ENCODE measurements at regions not wholly inside any gene's neighbourhood (a gene's known extent, or its start where the extent isn't known, plus 50 kb on each side); places are given as distances from the start of the nearest gene placed in this dataset.
"Not testable (repeated sequence)": the region's sequence is repeated elsewhere in the genome, so short reads cannot be mapped to it uniquely, and the experiment has no call there.

DNA sequence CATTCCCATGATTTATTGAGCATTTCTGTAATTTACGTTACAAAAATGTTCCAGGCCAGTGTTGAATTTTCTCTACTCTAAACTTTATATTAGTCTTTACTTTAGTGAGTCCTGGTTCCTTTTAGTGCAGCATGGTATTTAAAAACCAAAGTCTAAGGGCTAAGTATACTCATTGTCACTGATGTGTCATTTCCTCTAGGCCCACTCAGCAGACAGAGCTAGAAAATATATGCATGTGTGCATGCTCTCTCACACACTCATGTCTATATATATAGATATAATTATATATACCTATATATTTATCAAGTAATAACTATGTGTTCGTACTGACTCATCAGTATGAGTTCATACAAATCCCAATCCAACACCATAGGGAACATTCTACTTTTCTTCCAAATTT is 132.5 kb upstream of the SLC8A1 start:
- DNase-seq, result no peak

DNA sequence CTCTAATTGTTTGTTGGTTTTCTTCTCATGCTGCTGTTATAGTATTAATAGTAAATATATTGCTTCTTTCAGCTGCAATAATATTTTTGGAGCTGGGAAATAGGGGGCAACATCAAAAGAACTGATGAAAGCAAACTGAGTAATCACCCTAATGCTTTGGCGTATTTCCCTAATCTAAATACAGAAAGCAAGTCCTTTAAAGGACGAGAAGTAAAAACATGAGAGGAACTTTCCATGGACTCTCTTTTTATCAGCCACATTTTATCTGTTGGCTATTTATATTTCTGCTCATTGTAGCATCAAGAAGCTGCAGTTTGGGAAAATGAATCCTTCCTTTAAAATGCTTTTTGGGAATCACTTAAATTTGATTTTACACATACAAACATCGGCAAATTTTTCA is 139.9 kb upstream of the SLC8A1 start:
- no peak for DNase-seq

GRCh38 chr2:40592218-40592617 is 140.3 kb upstream of the SLC8A1 start:
- no peak for DNase-seq

DNA sequence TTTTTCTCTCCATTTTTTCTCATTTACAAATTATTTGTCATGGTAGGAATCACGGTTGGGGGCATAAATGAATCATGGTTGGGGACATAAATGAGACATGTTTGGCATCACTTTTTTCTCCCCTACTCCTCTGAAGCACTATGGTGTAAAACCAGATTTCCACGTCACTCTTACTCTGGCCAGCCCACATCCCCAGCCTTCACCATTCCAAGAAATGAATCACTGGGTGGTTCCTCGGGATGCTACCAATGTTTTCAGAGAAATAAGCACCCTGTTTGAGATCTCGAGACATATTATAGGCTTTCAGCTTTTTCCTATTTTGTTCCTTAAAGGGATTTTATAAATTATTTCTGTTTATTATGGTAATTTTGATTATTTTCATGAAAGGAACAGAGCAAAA is 155.0 kb upstream of the SLC8A1 start:
- no peak for DNase-seq

DNA sequence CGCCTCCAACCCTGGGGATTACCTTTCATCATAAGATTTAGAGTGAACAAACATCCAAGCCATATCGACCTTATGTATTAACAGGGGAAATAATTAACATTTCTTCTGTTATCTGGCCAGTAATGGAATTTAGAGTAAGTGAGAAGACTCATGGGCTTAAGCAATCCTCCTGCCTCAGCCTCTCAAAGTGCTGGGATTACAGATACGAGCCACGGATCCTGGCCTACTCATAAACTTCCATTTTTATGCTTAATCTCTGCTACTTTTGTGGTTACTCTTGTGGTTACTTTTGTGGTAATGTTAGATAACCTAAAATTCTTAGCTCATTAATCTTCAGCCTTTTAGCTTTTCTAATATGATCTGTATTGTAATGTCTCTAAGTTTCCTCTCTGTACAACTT is 159.3 kb upstream of the SLC8A1 start:
- no peak for DNase-seq

DNA sequence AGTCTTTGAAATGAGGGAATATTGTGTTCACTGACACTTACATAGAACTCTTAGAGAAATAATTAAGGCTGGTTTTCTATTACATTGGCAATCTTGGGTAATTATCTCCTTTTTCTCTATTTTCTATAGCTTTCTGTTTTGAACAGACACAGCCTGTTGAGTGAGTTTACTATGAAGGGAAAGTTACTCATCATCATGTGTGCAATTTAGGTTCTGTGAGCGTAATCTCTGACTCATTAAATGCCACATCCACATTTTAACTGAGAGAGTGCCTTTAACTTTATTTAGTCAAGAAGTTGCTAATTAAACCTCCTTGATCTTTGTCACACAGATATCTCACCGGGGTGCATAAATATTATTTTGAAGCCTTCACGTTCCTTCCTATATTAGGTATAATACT is 174.0 kb upstream of the SLC8A1 start:
- no peak for DNase-seq

DNA sequence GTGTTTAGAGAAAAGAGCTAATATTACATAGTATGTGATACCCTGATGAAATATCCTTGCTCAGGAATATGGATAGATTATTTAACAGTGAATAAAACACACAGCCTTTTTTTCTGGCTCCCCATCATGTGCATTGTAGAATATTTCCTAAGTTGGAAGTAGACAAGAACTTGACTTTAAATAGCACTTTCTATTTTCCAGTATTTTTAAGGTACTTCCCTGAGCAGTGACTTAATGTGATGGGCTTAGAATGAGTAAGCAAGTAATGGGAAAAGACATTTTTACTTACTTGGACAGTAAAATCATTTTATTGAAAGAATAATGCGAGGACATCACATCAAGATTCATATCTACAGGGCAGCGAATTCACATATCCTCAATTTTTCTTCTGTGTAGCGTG is 176.7 kb upstream of the SLC8A1 start:
- no peak for DNase-seq

GRCh38 chr2:40629768-40630434 is 178.0 kb upstream of the SLC8A1 start:
- no peak for DNase-seq

GRCh38 chr2:40639320-40639719 is 187.4 kb upstream of the SLC8A1 start:
- no peak for DNase-seq

DNA sequence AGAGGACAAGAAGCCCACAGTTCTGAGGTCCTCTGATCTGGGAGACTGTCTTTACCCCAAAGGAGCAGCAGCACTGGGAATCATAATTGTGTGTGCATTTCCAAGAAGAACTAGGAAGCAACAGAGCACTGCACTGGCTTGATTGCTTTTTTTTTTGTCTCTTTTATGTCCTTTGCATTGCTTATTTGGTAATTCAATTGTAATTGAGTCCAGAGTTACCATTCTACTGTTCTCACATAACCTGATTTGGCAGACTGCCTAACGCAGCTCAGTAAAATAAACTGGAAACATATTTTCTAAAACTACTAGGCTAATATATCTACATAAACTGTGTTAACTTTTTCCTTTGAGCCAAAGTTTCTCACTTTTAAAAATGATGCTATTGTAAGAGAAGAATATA is 190.3 kb upstream of the SLC8A1 start:
- DNase-seq, result no peak

DNA sequence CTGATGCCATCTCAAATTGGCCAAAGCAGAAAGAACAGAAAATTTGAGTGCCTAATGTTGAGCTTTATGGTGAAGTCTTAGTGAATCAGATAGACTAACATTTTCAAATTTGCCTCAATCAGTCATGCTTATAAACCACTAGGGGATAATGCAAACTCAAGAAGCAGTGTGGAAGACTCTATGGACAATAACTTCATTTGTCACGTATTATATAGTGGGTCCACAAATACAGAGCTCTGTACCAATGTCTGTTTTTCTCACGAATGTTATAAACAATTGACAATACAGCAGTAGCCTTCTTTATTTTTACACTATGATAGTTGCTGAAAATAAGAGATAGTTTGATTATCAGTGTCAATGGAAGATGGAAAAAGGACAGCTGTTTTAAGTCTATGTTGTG is 190.8 kb upstream of the SLC8A1 start:
- DNase-seq, result no peak

GRCh38 chr2:40646642-40647041 is 194.8 kb upstream of the SLC8A1 start:
- DNase-seq, result no peak

GRCh38 chr2:40652155-40652554 is 200.3 kb upstream of the SLC8A1 start:
- DNase-seq, result no peak

GRCh38 chr2:40653829-40654228 is 201.9 kb upstream of the SLC8A1 start:
- DNase-seq, result no peak

DNA sequence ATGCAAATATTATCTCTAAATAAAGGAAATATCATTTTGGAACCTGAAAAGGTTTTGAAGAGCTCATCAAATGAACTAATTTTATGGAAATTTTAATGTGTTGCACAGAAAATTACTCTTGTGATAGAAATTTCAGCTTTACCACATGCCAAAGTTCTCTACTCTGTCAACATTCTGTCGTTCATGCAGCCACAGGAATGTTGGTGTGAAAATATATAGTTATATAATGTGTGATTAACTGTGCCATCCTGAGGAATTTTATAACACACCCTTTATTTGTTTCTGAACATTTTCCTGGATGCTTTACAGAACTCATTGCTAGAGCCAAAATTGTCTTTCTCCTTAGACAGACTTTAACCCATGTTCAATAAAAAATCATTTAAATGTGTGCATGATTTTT is 202.5 kb upstream of the SLC8A1 start:
- no peak for DNase-seq

DNA sequence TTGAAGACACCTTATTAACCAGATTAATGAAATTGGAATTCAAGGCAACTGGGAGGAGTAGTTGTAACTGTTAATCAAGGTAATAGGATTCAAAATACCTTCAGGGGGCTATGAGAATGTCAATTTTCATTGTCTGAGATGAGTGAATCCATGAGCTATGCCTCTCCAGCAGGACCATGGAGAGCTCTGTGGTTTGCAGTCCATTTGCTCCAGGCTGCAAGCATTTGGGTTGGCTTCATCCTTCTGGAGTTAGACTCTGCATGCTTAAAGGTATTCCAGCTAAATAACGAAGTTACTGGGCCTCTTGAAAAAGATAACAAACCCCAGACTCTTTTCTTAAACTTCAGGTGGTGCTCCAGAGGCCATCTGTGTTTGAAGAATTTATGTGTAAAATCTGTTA is 207.1 kb upstream of the SLC8A1 start:
- no peak for DNase-seq

DNA sequence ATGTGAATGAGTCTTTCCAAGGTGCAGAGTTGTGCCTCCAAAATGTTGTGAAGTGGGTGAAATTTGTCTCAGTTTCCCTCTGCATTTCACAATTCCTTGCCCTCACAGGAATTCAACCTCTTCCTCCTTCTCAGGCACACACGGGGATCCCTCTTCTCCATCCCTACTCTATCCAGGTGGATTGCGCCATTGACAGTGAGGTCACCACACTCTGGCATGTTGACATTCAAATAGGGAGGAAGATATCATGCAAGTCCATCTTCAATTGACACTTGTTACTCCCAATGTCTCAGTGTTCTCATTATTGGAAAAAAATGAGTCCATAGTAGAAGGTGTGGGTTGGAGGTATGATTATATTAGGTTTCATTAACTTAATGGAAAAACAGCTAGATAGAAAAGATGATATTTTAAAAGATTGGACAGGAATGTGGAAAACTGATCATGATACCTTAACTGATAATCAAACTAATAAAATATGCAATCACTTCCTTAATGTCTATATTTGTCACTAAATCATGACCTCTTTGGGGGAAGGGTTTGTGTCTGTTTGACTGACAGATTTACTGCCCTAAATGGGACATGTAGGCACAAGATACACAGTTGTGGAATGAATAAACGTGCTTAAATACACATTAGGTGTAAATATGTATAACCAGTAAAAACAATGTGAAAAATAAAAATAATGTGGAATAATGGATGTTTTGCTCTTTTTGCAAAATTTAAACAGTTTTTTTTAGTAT is 213.8 kb upstream of the SLC8A1 start:
- DNase-seq, result no peak

- DNase-seq, result no peak
These were observed 214.5 kb upstream of the SLC8A1 start for GRCh38 chr2:40666398-40666797.

DNA sequence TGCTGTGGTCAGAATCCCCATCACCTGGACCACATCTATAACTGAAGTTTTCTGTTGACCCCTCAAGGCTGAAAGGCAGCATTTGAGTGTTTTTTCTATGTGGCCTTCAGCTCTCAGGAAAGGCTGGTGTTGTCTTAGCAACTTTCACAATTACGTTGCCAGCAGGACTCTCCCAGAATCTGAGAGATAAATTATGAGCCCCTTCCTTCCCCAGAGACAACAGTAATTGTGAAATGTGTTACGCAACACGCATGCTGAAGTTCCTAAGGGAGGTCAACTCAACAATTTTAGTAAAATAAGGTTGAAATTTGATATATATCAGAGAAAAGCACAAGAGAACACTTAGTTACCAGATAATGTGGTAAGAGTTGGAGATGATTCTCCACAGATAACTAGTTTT is 216.5 kb upstream of the SLC8A1 start:
- DNase-seq, result no peak

DNA sequence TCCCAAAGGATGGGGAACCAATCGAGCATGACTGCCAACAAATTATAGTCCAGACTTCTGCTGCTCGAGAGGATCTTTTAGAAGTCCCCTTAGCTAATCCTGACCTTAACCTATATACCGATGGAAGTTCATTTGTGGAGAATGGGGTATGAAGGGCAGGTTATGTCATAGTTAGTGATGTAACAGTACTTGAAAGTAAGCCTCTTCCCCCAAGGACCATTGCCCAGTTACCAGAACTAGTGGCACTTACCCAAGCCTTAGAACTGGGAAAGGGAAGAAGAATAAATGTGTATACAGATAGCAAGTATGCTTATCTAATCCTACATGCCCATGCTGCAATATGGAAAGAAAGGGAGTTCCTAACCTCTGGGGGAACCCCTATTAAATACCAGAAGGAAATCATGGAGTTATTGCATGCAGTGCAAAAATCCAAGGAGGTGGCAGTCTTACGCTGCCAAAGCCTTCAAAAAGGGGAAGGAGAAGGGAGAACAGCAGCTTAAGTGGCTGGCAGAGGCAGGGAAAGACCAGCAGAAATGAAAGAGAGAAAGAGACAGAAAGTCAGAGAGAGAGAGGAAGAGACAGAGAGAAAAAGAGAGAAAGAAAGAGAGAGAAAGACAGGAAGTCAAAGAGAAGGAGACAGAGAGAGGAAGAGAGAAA is 224.4 kb upstream of the SLC8A1 start:
- not testable (repeated sequence) for DNase-seq

- DNase-seq, result no peak
These were observed 228.7 kb upstream of the SLC8A1 start for GRCh38 chr2:40680547-40680946.

DNA sequence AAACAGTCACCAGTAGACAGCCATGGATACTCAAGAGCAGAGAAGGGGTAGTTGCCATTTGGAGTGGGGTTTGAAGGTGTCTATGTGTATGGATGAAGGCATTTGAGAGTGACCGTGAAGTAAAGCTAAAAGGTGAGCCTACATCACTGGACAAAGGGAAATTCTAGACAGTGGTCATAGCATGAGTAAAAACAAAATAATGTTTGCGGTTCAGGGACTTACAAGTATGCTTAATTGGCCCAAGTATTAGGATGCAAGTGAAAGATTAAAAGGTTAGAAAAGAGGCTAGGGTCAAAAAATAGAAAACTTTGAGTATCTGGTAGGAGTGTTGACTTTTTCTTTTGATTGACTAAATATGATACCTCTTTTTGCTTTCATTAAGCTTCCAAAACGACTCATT is 238.1 kb upstream of the SLC8A1 start:
- no peak for DNase-seq

DNA sequence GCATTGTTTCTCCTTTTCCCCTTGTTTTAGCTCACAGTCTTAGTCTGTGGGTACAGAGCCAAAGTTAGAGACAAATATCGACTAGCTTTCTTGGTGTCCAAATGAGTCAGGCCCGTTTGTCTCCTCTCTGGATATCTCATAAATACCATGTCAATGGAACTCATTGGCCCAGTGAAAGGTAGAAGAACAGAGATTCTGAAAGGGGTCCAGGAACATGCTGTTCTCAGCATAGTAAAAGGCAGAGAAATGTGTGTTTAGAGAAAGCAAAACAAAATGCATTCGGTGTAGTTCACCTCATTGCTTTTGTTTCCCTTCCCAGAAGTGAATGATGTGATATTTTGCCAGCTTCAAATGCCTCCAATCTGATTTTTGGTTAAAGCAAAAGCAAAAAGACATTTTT is 238.6 kb upstream of the SLC8A1 start:
- no peak for DNase-seq

- DNase-seq, result no peak
These were observed 248.5 kb upstream of the SLC8A1 start for GRCh38 chr2:40700231-40700954.
